ENCODE measurements at regions not wholly inside any gene's neighbourhood (a gene's known extent, or its start where the extent isn't known, plus 50 kb on each side); places are given as distances from the start of the nearest gene placed in this dataset.

- TF ChIP-seq POLR2AphosphoS5 (IDR thresholded peaks at IDR 0.05; ENCODE audit: low read depth, low read length) (no peak), TAF1 (IDR thresholded peaks at IDR 0.05; ENCODE audit: borderline replicate concordance, low read depth, low read length) (no peak)
These were observed 1528.3 kb upstream of the AGA start for GRCh38 chr4:178970433-178971140.
